GM12892 (cell line): ENCODE measurements at regions not wholly inside any gene's neighbourhood (a gene's known extent, or its start where the extent isn't known, plus 50 kb on each side); places are given as distances from the start of the nearest gene placed in this dataset.

Experiments used
- POLR2A ChIP-seq: IDR thresholded peaks from 2 replicates; pipeline ENCODE4 v1.6.1; 2011; ENCODE audit warnings: low read depth, low read length, control low read depth
- POLR2AphosphoS5 ChIP-seq: IDR thresholded peaks from 2 replicates; pipeline ENCODE4 v1.6.1; 2011; ENCODE audit warnings: low read depth, low read length, control low read depth

- TF ChIP-seq POLR2A: no peak
- TF ChIP-seq POLR2AphosphoS5: no peak
Measured at GRCh38 chr2:589281-590130, 87.7 kb downstream of the TMEM18 start.
